ENCODE measurements at regions not wholly inside any gene's neighbourhood (a gene's known extent, or its start where the extent isn't known, plus 50 kb on each side); places are given as distances from the start of the nearest gene placed in this dataset.

GRCh38 chr1:70490153-70490552 is 79.1 kb downstream of the CTH start:
- H3K4me3 ChIP-seq (ENCODE audit: low read length) = no peak overlapping the region
- TF ChIP-seq CTCF (conservative IDR thresholded peaks at IDR 0.05; ENCODE audit: low read length) = no peak
- DNase-seq (ENCODE audit: low read depth) = no peak

DNA sequence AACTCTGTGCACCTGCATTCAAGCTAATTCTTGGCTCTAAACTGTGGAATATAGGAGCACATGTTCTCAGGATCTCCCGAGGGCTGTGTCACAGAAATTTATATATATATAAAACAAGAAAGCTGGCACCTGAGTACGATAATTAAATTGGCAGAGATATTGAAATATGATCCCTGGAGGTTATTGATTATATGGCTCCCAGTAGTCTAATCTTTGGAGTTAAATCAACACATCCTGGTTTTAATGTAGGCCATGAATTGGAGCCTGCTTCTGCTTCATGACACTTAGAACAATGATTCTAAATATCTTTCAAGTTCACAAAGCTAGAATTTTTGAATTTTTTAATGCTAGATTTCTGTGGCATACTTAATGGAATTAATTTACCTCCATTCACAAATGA is 84.3 kb downstream of the CTH start:
- H3K4me3 ChIP-seq (ENCODE audit: low read length) = no peak overlapping the region
- no peak for TF ChIP-seq CTCF (conservative IDR thresholded peaks at IDR 0.05; ENCODE audit: low read length)
- DNase-seq (ENCODE audit: low read depth) = no peak

DNA sequence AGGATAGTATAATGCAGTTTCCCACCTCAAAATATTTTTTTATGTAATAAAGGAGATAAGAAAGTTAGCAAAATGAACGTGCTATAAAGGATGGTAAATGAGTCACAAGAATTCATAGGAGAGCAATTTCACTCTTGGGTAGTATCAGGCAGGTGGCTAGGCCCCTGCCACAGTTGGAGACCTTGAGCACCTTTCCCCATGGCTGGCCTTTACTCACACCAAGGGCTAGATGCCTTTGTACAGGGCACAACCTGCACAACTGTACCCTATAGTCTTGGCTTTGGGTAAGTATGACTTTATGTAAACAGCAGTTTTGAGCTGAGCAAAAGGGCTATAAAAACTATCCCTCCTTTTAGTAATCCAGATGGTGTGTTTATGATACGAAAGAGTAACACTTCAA is 85.1 kb downstream of the CTH start:
- no peak for TF ChIP-seq CTCF (conservative IDR thresholded peaks at IDR 0.05; ENCODE audit: low read length)
- no peak for DNase-seq (ENCODE audit: low read depth)
- H3K4me3 ChIP-seq (ENCODE audit: low read length) = no peak overlapping the region

- TF ChIP-seq CTCF (conservative IDR thresholded peaks at IDR 0.05; ENCODE audit: low read length) = no peak
- no peak overlapping the region for H3K4me3 ChIP-seq (ENCODE audit: low read length)
- DNase-seq (ENCODE audit: low read depth) = no peak
Measured at GRCh38 chr1:70497152-70497551, 86.1 kb downstream of the CTH start.

GRCh38 chr1:70498666-70499065 is 87.6 kb downstream of the CTH start:
- DNase-seq (ENCODE audit: low read depth) = no peak
- no peak for TF ChIP-seq CTCF (conservative IDR thresholded peaks at IDR 0.05; ENCODE audit: low read length)
- H3K4me3 ChIP-seq (ENCODE audit: low read length) = no peak overlapping the region

GRCh38 chr1:70499695-70500094 is 88.6 kb downstream of the CTH start:
- no peak for TF ChIP-seq CTCF (conservative IDR thresholded peaks at IDR 0.05; ENCODE audit: low read length)
- no peak for DNase-seq (ENCODE audit: low read depth)
- no peak overlapping the region for H3K4me3 ChIP-seq (ENCODE audit: low read length)

GRCh38 chr1:70503358-70503757 is 92.3 kb downstream of the CTH start:
- no peak overlapping the region for H3K4me3 ChIP-seq (ENCODE audit: low read length)
- peak; percentile 31 for DNase-seq (ENCODE audit: low read depth)
- no peak for TF ChIP-seq CTCF (conservative IDR thresholded peaks at IDR 0.05; ENCODE audit: low read length)

Data from AG10803 (cell line).